ENCODE measurements at regions not wholly inside any gene's neighbourhood (a gene's known extent, or its start where the extent isn't known, plus 50 kb on each side); places are given as distances from the start of the nearest gene placed in this dataset.

- TF ChIP-seq CTCF (IDR thresholded peaks at IDR 0.05; ENCODE audit: insufficient read depth, low read length, severe bottlenecking) = no peak
- no peak for FAIRE-seq
- DNase-seq (ENCODE audit: low read depth) = no peak
- Histone ChIP-seq H3K27me3 (ENCODE audit: control insufficient read depth, insufficient read depth, low read length) (no peaks in the 10 kb centered on the region), H3K4me3 (ENCODE audit: low read depth, low read length) (no peak overlapping the region), H3K36me3 (ENCODE audit: control insufficient read depth, insufficient read depth, low read length) (no peaks in the 10 kb centered on the region)
These were observed 295.1 kb downstream of the GRIN2B start for GRCh38 chr12:13686260-13686659.

- H3K36me3 ChIP-seq (ENCODE audit: control insufficient read depth, insufficient read depth, low read length) = no peaks in the 10 kb centered on the region
- H3K27me3 ChIP-seq (ENCODE audit: control insufficient read depth, insufficient read depth, low read length) = no peaks in the 10 kb centered on the region
- no peak overlapping the region for H3K4me3 ChIP-seq (ENCODE audit: low read depth, low read length)
- FAIRE-seq (no peak), DNase-seq (ENCODE audit: low read depth) (no peak)
- no peak for TF ChIP-seq CTCF (IDR thresholded peaks at IDR 0.05; ENCODE audit: insufficient read depth, low read length, severe bottlenecking)
These were observed 300.5 kb downstream of the GRIN2B start for GRCh38 chr12:13680916-13681315.

- DNase-seq (ENCODE audit: low read depth) = no peak
- no peak for FAIRE-seq
- H3K4me3 ChIP-seq (ENCODE audit: low read depth, low read length) = no peak overlapping the region
- H3K36me3 ChIP-seq (ENCODE audit: control insufficient read depth, insufficient read depth, low read length) = no peaks in the 10 kb centered on the region
- no peaks in the 10 kb centered on the region for H3K27me3 ChIP-seq (ENCODE audit: control insufficient read depth, insufficient read depth, low read length)
- TF ChIP-seq CTCF (IDR thresholded peaks at IDR 0.05; ENCODE audit: insufficient read depth, low read length, severe bottlenecking) = no peak
These were observed 304.5 kb downstream of the GRIN2B start for GRCh38 chr12:13676880-13677279.

GRCh38 chr12:13670285-13670866 is 311.0 kb downstream of the GRIN2B start:
- TF ChIP-seq CTCF (IDR thresholded peaks at IDR 0.05; ENCODE audit: insufficient read depth, low read length, severe bottlenecking) = no peak
- FAIRE-seq = no peak

GRCh38 chr12:13668880-13669279 is 312.5 kb downstream of the GRIN2B start:
- FAIRE-seq = no peak
- no peak for TF ChIP-seq CTCF (IDR thresholded peaks at IDR 0.05; ENCODE audit: insufficient read depth, low read length, severe bottlenecking)
- Histone ChIP-seq H3K27me3 (ENCODE audit: control insufficient read depth, insufficient read depth, low read length) (no peaks in the 10 kb centered on the region), H3K4me3 (ENCODE audit: low read depth, low read length) (no peak overlapping the region), H3K36me3 (ENCODE audit: control insufficient read depth, insufficient read depth, low read length) (no peaks in the 10 kb centered on the region)
- DNase-seq (ENCODE audit: low read depth) = no peak

More at GRCh38 chr12:13670285-13670866, 311.0 kb downstream of the GRIN2B start:
- Histone ChIP-seq H3K27me3 (ENCODE audit: control insufficient read depth, insufficient read depth, low read length) (no peaks in the 10 kb centered on the region), H3K4me3 (ENCODE audit: low read depth, low read length) (no peak overlapping the region), H3K36me3 (ENCODE audit: control insufficient read depth, insufficient read depth, low read length) (no peaks in the 10 kb centered on the region)
- no peak for DNase-seq (ENCODE audit: low read depth)

- DNase-seq (ENCODE audit: low read depth) = no peak
- Histone ChIP-seq H3K27me3 (ENCODE audit: control insufficient read depth, insufficient read depth, low read length) (no peaks in the 10 kb centered on the region), H3K36me3 (ENCODE audit: control insufficient read depth, insufficient read depth, low read length) (no peaks in the 10 kb centered on the region), H3K4me3 (ENCODE audit: low read depth, low read length) (no peak overlapping the region)
- no peak for TF ChIP-seq CTCF (IDR thresholded peaks at IDR 0.05; ENCODE audit: insufficient read depth, low read length, severe bottlenecking)
- FAIRE-seq = no peak
These were observed 314.6 kb downstream of the GRIN2B start for GRCh38 chr12:13666806-13667205.

All from bronchial epithelial cell (primary cell).